ENCODE measurements at regions not wholly inside any gene's neighbourhood (a gene's known extent, or its start where the extent isn't known, plus 50 kb on each side); places are given as distances from the start of the nearest gene placed in this dataset.

GRCh38 chr5:110201791-110202190, 512.1 kb downstream of the MAN2A1 start:
- no peak overlapping the region for H3K9ac ChIP-seq (ENCODE audit: low read length)
- H3K27ac ChIP-seq (ENCODE audit: low read depth, low read length, poor library complexity, severe bottlenecking) = no peak overlapping the region
- no peaks in the 10 kb centered on the region for H3K4me1 ChIP-seq (ENCODE audit: insufficient read depth, low read length, severe bottlenecking)
- no peaks in the 10 kb centered on the region for H3F3A ChIP-seq (ENCODE audit: insufficient read depth, low read length)
- H3K4me2 ChIP-seq (ENCODE audit: low read length) = no peak overlapping the region
- no peak overlapping the region for H2AFZ ChIP-seq (ENCODE audit: low read length)
- no peaks in the 10 kb centered on the region for H3K9me3 ChIP-seq (ENCODE audit: low read length)
- no peak for TF ChIP-seq CTCF (IDR thresholded peaks at IDR 0.05; ENCODE audit: low read length)
- no peak for TF ChIP-seq EZH2 (IDR thresholded peaks at IDR 0.05; ENCODE audit: borderline replicate concordance, low read length)
- no peaks in the 10 kb centered on the region; the same call in 1 of the 2 replicates for H3K36me3 ChIP-seq (ENCODE audit: insufficient read depth, low read length)
- no peak overlapping the region for H3K4me3 ChIP-seq (ENCODE audit: low read depth, low read length, poor library complexity, severe bottlenecking)
- H3K79me2 ChIP-seq (ENCODE audit: insufficient read depth, low read length) = no peaks in the 10 kb centered on the region
- no peaks in the 10 kb centered on the region for H4K20me1 ChIP-seq (ENCODE audit: insufficient read depth, low read length)
- H3K27me3 ChIP-seq (ENCODE audit: insufficient read depth, low read length) = no peaks in the 10 kb centered on the region
- H3K9me2 ChIP-seq (ENCODE audit: low read depth, low read length) = no peaks in the 10 kb centered on the region

- Histone ChIP-seq H3K9ac (ENCODE audit: low read length) (no peak overlapping the region), H3K4me1 (ENCODE audit: insufficient read depth, low read length, severe bottlenecking) (no peaks in the 10 kb centered on the region), H3F3A (ENCODE audit: insufficient read depth, low read length) (no peaks in the 10 kb centered on the region), H3K9me3 (ENCODE audit: low read length) (no peaks in the 10 kb centered on the region), H3K79me2 (ENCODE audit: insufficient read depth, low read length) (no peaks in the 10 kb centered on the region), H3K9me2 (ENCODE audit: low read depth, low read length) (no peaks in the 10 kb centered on the region), H3K27me3 (ENCODE audit: insufficient read depth, low read length) (no peaks in the 10 kb centered on the region), H3K4me3 (ENCODE audit: low read depth, low read length, poor library complexity, severe bottlenecking) (no peak overlapping the region), H3K27ac (ENCODE audit: low read depth, low read length, poor library complexity, severe bottlenecking) (no peak overlapping the region), H2AFZ (ENCODE audit: low read length) (no peak overlapping the region), H3K4me2 (ENCODE audit: low read length) (no peak overlapping the region), H4K20me1 (ENCODE audit: insufficient read depth, low read length) (no peaks in the 10 kb centered on the region), H3K36me3 (ENCODE audit: insufficient read depth, low read length) (no peaks in the 10 kb centered on the region; the same call in 1 of the 2 replicates)
- no peak for TF ChIP-seq CTCF (IDR thresholded peaks at IDR 0.05; ENCODE audit: low read length)
- TF ChIP-seq EZH2 (IDR thresholded peaks at IDR 0.05; ENCODE audit: borderline replicate concordance, low read length) = no peak
Measured at GRCh38 chr5:110203661-110204060, 513.9 kb downstream of the MAN2A1 start.

- Histone ChIP-seq H3K27ac (ENCODE audit: low read depth, low read length, poor library complexity, severe bottlenecking) (no peak overlapping the region), H3K9ac (ENCODE audit: low read length) (no peak overlapping the region), H3K4me3 (ENCODE audit: low read depth, low read length, poor library complexity, severe bottlenecking) (no peak overlapping the region), H3K27me3 (ENCODE audit: insufficient read depth, low read length) (no peaks in the 10 kb centered on the region), H3K4me2 (ENCODE audit: low read length) (no peak overlapping the region), H3K9me2 (ENCODE audit: low read depth, low read length) (no peaks in the 10 kb centered on the region), H2AFZ (ENCODE audit: low read length) (no peak overlapping the region), H3K79me2 (ENCODE audit: insufficient read depth, low read length) (no peaks in the 10 kb centered on the region), H3K9me3 (ENCODE audit: low read length) (peaks cover 3% of the 10 kb centered on the region; the same call in 1 of the 2 replicates), H3K4me1 (ENCODE audit: insufficient read depth, low read length, severe bottlenecking) (no peaks in the 10 kb centered on the region), H4K20me1 (ENCODE audit: insufficient read depth, low read length) (no peaks in the 10 kb centered on the region), H3K36me3 (ENCODE audit: insufficient read depth, low read length) (no peaks in the 10 kb centered on the region; the same call in 1 of the 2 replicates), H3F3A (ENCODE audit: insufficient read depth, low read length) (no peaks in the 10 kb centered on the region)
- TF ChIP-seq EZH2 (IDR thresholded peaks at IDR 0.05; ENCODE audit: borderline replicate concordance, low read length) (no peak), CTCF (IDR thresholded peaks at IDR 0.05; ENCODE audit: low read length) (no peak)
Measured at GRCh38 chr5:110209401-110209800, 517.1 kb downstream of the TMEM232 start.

Measured in OCI-LY1 (cell line).